ENCODE measurements at regions not wholly inside any gene's neighbourhood (a gene's known extent, or its start where the extent isn't known, plus 50 kb on each side); places are given as distances from the start of the nearest gene placed in this dataset.

GRCh38 chrX:120759685-120760084 is 116.0 kb downstream of the CT47B1 start:
- Histone ChIP-seq H3K36me3 (ENCODE audit: control insufficient read depth in 1 of 2, insufficient read depth in 2 of 2, low read length in 2 of 2) (no peaks in the 10 kb centered on the region), H3K4me3 (replicated peaks in 1 of 2; ENCODE audit: low read depth in 1 of 2, low read length in 2 of 2) (no peak overlapping the region), H3K27me3 (ENCODE audit: insufficient read depth, low read length) (no peaks in the 10 kb centered on the region), H3K79me2 (ENCODE audit: insufficient read depth, low read length) (no peaks in the 10 kb centered on the region), H4K20me1 (ENCODE audit: insufficient read depth) (no peaks in the 10 kb centered on the region), H3K4me2 (ENCODE audit: low read length) (no peak overlapping the region), H3K27ac (ENCODE audit: low read depth, low read length) (no peak overlapping the region), H2AFZ (ENCODE audit: low read depth, low read length, poor library complexity, severe bottlenecking) (no peak overlapping the region), H3K9me3 (ENCODE audit: control insufficient read depth in 1 of 2, insufficient read depth in 1 of 2, low read depth in 1 of 2, low read length in 2 of 2) (no peaks in the 10 kb centered on the region), H3K9ac (ENCODE audit: low read length) (no peak overlapping the region), H3K9me2 (ENCODE audit: insufficient read depth) (no peaks in the 10 kb centered on the region), H3K4me1 (ENCODE audit: control insufficient read depth in 1 of 2, insufficient read depth in 2 of 2, low read length in 2 of 2) (no peaks in the 10 kb centered on the region)
- ATAC-seq = no peak
- BruUV-seq (replicated peaks) = no TSS peak
- intact Hi-C loops (cut with micrococcal nuclease) = no loop called here
- POLR2A ChIA-PET = no interaction called here
- RAD21 ChIA-PET (ENCODE audit: low non-redundant PET in 1 of 2, low total read pairs in 2 of 2, uncharacterized antibody in 2 of 2, unreplicated experiment in 2 of 2) = no interaction called here
- no peak for DNase-seq (ENCODE audit: low read depth, low spot score)
- TF ChIP-seq EZH2 (IDR thresholded peaks at IDR 0.05) = no peak
- no peak for TF ChIP-seq SP1 (IDR thresholded peaks at IDR 0.05; ENCODE audit: low read depth)
- no peak for TF ChIP-seq JUND (IDR thresholded peaks at IDR 0.05)
- no peak for TF ChIP-seq POLR2AphosphoS5 (IDR thresholded peaks at IDR 0.05; ENCODE audit: low read depth, low read length)
- TF ChIP-seq RAD21 (IDR thresholded peaks at IDR 0.05; ENCODE audit: low read depth) = no peak
- no peak for TF ChIP-seq ATF3 (IDR thresholded peaks at IDR 0.05)
- no peak for TF ChIP-seq SIN3A (IDR thresholded peaks at IDR 0.05; ENCODE audit: low read depth)
- TF ChIP-seq EZH2phosphoT487 (IDR thresholded peaks at IDR 0.05; ENCODE audit: borderline replicate concordance) = no peak
- TF ChIP-seq SRF (IDR thresholded peaks at IDR 0.05; ENCODE audit: low read depth) = no peak
- TF ChIP-seq ZFX (IDR thresholded peaks at IDR 0.05) = no peak
- no peak for TF ChIP-seq MAX (IDR thresholded peaks at IDR 0.05)
- no peak for TF ChIP-seq FOSL1 (IDR thresholded peaks at IDR 0.05; ENCODE audit: low read depth)
- CTCF ChIA-PET = no interaction called here

- H3K4me1 ChIP-seq (ENCODE audit: control insufficient read depth in 1 of 2, insufficient read depth in 2 of 2, low read length in 2 of 2) = no peaks in the 10 kb centered on the region
- H3K27me3 ChIP-seq (ENCODE audit: insufficient read depth, low read length) = no peaks in the 10 kb centered on the region
- no peak for TF ChIP-seq CEBPB (IDR thresholded peaks at IDR 0.05; ENCODE audit: low read depth)
- no peak for TF ChIP-seq ZNF274 (IDR thresholded peaks at IDR 0.05; ENCODE audit: low read depth, low read length)
- no peak for TF ChIP-seq ATF3 (IDR thresholded peaks at IDR 0.05)
- no peak for TF ChIP-seq ZFX (IDR thresholded peaks at IDR 0.05)
- no peak for TF ChIP-seq SRF (IDR thresholded peaks at IDR 0.05; ENCODE audit: low read depth)
- TF ChIP-seq, protein P1, sequence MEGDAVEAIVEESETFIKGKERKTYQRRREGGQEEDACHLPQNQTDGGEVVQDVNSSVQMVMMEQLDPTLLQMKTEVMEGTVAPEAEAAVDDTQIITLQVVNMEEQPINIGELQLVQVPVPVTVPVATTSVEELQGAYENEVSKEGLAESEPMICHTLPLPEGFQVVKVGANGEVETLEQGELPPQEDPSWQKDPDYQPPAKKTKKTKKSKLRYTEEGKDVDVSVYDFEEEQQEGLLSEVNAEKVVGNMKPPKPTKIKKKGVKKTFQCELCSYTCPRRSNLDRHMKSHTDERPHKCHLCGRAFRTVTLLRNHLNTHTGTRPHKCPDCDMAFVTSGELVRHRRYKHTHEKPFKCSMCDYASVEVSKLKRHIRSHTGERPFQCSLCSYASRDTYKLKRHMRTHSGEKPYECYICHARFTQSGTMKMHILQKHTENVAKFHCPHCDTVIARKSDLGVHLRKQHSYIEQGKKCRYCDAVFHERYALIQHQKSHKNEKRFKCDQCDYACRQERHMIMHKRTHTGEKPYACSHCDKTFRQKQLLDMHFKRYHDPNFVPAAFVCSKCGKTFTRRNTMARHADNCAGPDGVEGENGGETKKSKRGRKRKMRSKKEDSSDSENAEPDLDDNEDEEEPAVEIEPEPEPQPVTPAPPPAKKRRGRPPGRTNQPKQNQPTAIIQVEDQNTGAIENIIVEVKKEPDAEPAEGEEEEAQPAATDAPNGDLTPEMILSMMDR (IDR thresholded peaks at IDR 0.05 in 2 of 3, conservative IDR thresholded peaks at IDR 0.05 in 1 of 3; ENCODE audit: borderline replicate concordance in 1 of 3, insufficient read depth in 1 of 3, low read depth in 2 of 3, low read length in 2 of 3) = no peak
- TF ChIP-seq FOSL1 (IDR thresholded peaks at IDR 0.05; ENCODE audit: low read depth) = no peak
- TF ChIP-seq MAX (IDR thresholded peaks at IDR 0.05) = no peak
- TF ChIP-seq SP1 (IDR thresholded peaks at IDR 0.05; ENCODE audit: low read depth) = no peak
- no peak for TF ChIP-seq POLR2A (IDR thresholded peaks at IDR 0.05; ENCODE audit: borderline replicate concordance, extremely low read depth, insufficient read depth, insufficient read length)
- TF ChIP-seq JUND (IDR thresholded peaks at IDR 0.05) = no peak
- TF ChIP-seq EZH2phosphoT487 (IDR thresholded peaks at IDR 0.05; ENCODE audit: borderline replicate concordance) = no peak
Observed at GRCh38 chrX:120755066-120755846, 120.4 kb downstream of the CT47B1 start.

More at GRCh38 chrX:120755066-120755846, 120.4 kb downstream of the CT47B1 start:
- H3K9me2 ChIP-seq (ENCODE audit: insufficient read depth) = no peaks in the 10 kb centered on the region
- H3K4me3 ChIP-seq (replicated peaks in 1 of 2; ENCODE audit: low read depth in 1 of 2, low read length in 2 of 2) = no peak overlapping the region
- H3K79me2 ChIP-seq (ENCODE audit: insufficient read depth, low read length) = no peaks in the 10 kb centered on the region
- H3K27ac ChIP-seq (ENCODE audit: low read depth, low read length) = no peak overlapping the region
- H3K36me3 ChIP-seq (ENCODE audit: control insufficient read depth in 1 of 2, insufficient read depth in 2 of 2, low read length in 2 of 2) = no peaks in the 10 kb centered on the region
- no peaks in the 10 kb centered on the region for H3K9me3 ChIP-seq (ENCODE audit: control insufficient read depth in 1 of 2, insufficient read depth in 1 of 2, low read depth in 1 of 2, low read length in 2 of 2)
- ChIA-PET POLR2A (no interaction called here), CTCF (no interaction called here), RAD21 (ENCODE audit: low non-redundant PET in 1 of 2, low total read pairs in 2 of 2, uncharacterized antibody in 2 of 2, unreplicated experiment in 2 of 2) (no interaction called here)
- no peaks in the 10 kb centered on the region for H4K20me1 ChIP-seq (ENCODE audit: insufficient read depth)
- DNase-seq (ENCODE audit: low read depth, low spot score) (no peak), ATAC-seq (no peak)
- no peak overlapping the region for H3K4me2 ChIP-seq (ENCODE audit: low read length)
- no peak overlapping the region for H2AFZ ChIP-seq (ENCODE audit: low read depth, low read length, poor library complexity, severe bottlenecking)
- intact Hi-C loops (cut with micrococcal nuclease) = no loop called here
- H3K9ac ChIP-seq (ENCODE audit: low read length) = no peak overlapping the region
- no TSS peak for BruUV-seq (replicated peaks)

All from HCT116 (cell line).